Heart left ventricle (tissue), 16 donors: ENCODE measurements at regions not wholly inside any gene's neighbourhood (a gene's known extent, or its start where the extent isn't known, plus 50 kb on each side); places are given as distances from the start of the nearest gene placed in this dataset.
"Not testable (repeated sequence)": the region's sequence is repeated elsewhere in the genome, so short reads cannot be mapped to it uniquely, and the experiment has no call there.

Experiments used
- ATAC-seq, 4 donors: fragments of 200-7000 bp; cut with Tn5 transposase; one replicate each; pipeline ENCODE4 v1.9.1; 2020 to 2022; ENCODE audit warnings: moderate library complexity in 4 of 4, mild to moderate bottlenecking in 3 of 4, moderate number of reproducible peaks in 1 of 4
- DNase-seq, 5 donors: peaks; one replicate each; pipeline ENCODE4 v3.0.0-alpha.2; 2020
- H3K27ac ChIP-seq, 12 donors: fragments of 200-600 bp; sonication (generic) in 4 of 12; one replicate each; pipeline versions ENCODE4 v1.5.0 to v1.8.0; 2016 to 2022; ENCODE audit warnings: mild to moderate bottlenecking in 2 of 12
- H3K27me3 ChIP-seq, 9 donors: fragments of 200-600 bp; sonication (generic) in 2 of 9; one replicate each; pipeline versions ENCODE4 v1.5.1 to v1.8.0; 2016 to 2022; ENCODE audit warnings: mild to moderate bottlenecking in 3 of 9
- H3K36me3 ChIP-seq, 9 donors: fragments of 200-600 bp; sonication (generic) in 2 of 9; one replicate each; pipeline versions ENCODE4 v1.5.0 to v1.8.0; 2018 to 2022; ENCODE audit warnings: mild to moderate bottlenecking in 2 of 9
- H3K4me1 ChIP-seq, 12 donors: fragments of 200-600 bp; sonication (generic) in 4 of 12; one replicate each; pipeline versions ENCODE4 v1.5.0 to v1.8.0; 2016 to 2022; ENCODE audit warnings: mild to moderate bottlenecking in 3 of 12
- H3K4me3 ChIP-seq, 12 donors: fragments of 200-600 bp; sonication (generic) in 4 of 12; one replicate each; pipeline versions ENCODE4 v1.5.0 to v1.8.0; 2017 to 2022; ENCODE audit warnings: mild to moderate bottlenecking in 9 of 12, moderate library complexity in 4 of 12
- H3K9me3 ChIP-seq, 12 donors: fragments of 200-600 bp; sonication (generic) in 4 of 12; one replicate each; pipeline versions ENCODE4 v1.5.0 to v1.8.0; 2016 to 2022; ENCODE audit warnings: mild to moderate bottlenecking in 1 of 12
- CTCF ChIP-seq, 12 donors: fragments of 200-600 bp; sonication (generic) in 4 of 12; IDR thresholded peaks; one replicate each; pipeline versions ENCODE4 v1.5.0 to v1.8.0; 2018 to 2022; ENCODE audit warnings: antibody characterized with exemption in 12 of 12, mild to moderate bottlenecking in 5 of 12
- POLR2A ChIP-seq, 2 donors: fragments of 450-650 bp; IDR thresholded peaks; one replicate each; pipeline ENCODE4 v1.6.1; 2017; ENCODE audit warnings: antibody characterized with exemption in 2 of 2, mild to moderate bottlenecking in 2 of 2, moderate library complexity in 2 of 2
- WGBS, 4 donors: extraction: QIAGEN DNeasy Blood & Tissue Kit in 2 of 4; methylation state at CpG; one replicate each; pipeline versions ENCODE4 v1.1.5 to v1.1.7; 2013 to 2018; 5-methylcytosine and 5-hydroxymethylcytosine counted together
- intact Hi-C, 10 donors: fragments of 100-400 bp; cut with DNase I; formaldehyde crosslinking; loops; one replicate each; pipeline versions ENCODE4 v1.11.1 to v1.14.2; 2022
- donor health status: ischemic (EF 13 %, LVEDD 7.1; RV severe dilation, severe dysfunction).
- donor health status: healthy with polysubstance abuse.
- donor health status: DM: no; HTN: yes; CAD: no.
- donor health status: DM: no; HTN: no; CAD: no.
- donor health status: ischemic (EF 25% LVEDD 6.9; RV normal size, moderate dysfunction).
- donor health status: ischemic (EF 25% LVEDD 5.7; RV mildly dilated, moderate dysfunction).
- donor health status: healthy.
- donor health status: DM: yes; HTN: yes; CAD: no.
- donor health status: ischemic (EF 35%, LVEDD 5.7; RV mildly dilated, moderate dysfunction).
- donor health status: nonischemic (EF 11% LVEDD 7.7; RV severe dilation, severe dysfunction).
- donor health status: DM: yes; HTN: yes; CAD: no.
- donor health status: PGD.
- donor health status: ischemic (EF 29% LVEDD 5.4; RV normal size, mild dysfunction).
- donor health status: nonischemic (EF 23%, LVEDD 6.1; RV moderate dilation, normal function).

- Histone ChIP-seq H3K27ac (no peak overlapping the region), H3K36me3 (no peaks in the 10 kb centered on the region), H3K4me3 (no peak overlapping the region), H3K27me3 (no peaks in the 10 kb centered on the region), H3K9me3 (peaks cover 0 to 5% (median 0%) of the 10 kb centered on the region in 12 donors), H3K4me1 (no peaks in the 10 kb centered on the region)
- no peak for TF ChIP-seq CTCF (IDR thresholded peaks at IDR 0.05)
- no peak for TF ChIP-seq POLR2A (IDR thresholded peaks at IDR 0.05)
- intact Hi-C loops = no loop called here
- peak in 1 of 5 donors; percentile 4 for DNase-seq
- no peak for ATAC-seq
Observed at GRCh38 chrX:34343001-34343400, 210.9 kb upstream of the FAM47A start.

DNA sequence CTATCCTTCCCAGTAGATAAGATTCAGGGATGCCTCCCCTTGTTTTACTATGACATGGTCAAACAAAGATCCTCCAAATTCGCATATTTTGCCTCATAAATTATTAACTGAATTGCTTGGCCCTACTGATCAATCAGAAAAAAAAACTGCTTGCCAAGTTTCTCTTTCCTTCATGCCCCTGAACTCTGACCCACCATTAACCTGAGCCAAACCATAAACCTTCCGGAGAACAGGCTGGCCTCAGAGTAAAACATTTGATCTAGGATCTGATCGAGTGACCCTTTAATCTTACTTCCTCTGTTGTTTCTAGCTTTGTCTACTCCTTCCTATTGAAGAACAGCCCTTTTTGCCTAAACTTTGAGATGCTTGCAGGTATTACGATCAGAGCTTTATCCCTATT lies 209.7 kb upstream of the FAM47A start:
- DNase-seq = no peak
- H3K27me3 ChIP-seq = no peaks in the 10 kb centered on the region
- no peak overlapping the region for H3K27ac ChIP-seq
- TF ChIP-seq CTCF (IDR thresholded peaks at IDR 0.05) (no peak), POLR2A (IDR thresholded peaks at IDR 0.05) (no peak)
- peaks cover 0 to 5% (median 0%) of the 10 kb centered on the region in 12 donors for H3K9me3 ChIP-seq
- intact Hi-C loops = no loop called here
- 62 to 68% (median 66%) methylated on average over 4 of the region's 4 CpGs for WGBS, 4 donors
- H3K4me1 ChIP-seq = no peaks in the 10 kb centered on the region
- no peak overlapping the region for H3K4me3 ChIP-seq
- no peak for ATAC-seq
- H3K36me3 ChIP-seq = no peaks in the 10 kb centered on the region

- Histone ChIP-seq H3K27ac (no peak overlapping the region), H3K4me3 (no peak overlapping the region), H3K36me3 (no peaks in the 10 kb centered on the region), H3K27me3 (no peaks in the 10 kb centered on the region), H3K4me1 (no peaks in the 10 kb centered on the region), H3K9me3 (peaks cover 0 to 4% (median 0%) of the 10 kb centered on the region in 12 donors)
- DNase-seq = no peak
- TF ChIP-seq POLR2A (IDR thresholded peaks at IDR 0.05) (no peak), CTCF (IDR thresholded peaks at IDR 0.05) (no peak)
- ATAC-seq = no peak
- intact Hi-C loops = no loop called here
Observed at GRCh38 chrX:34341258-34341657, 209.1 kb upstream of the FAM47A start.

DNA sequence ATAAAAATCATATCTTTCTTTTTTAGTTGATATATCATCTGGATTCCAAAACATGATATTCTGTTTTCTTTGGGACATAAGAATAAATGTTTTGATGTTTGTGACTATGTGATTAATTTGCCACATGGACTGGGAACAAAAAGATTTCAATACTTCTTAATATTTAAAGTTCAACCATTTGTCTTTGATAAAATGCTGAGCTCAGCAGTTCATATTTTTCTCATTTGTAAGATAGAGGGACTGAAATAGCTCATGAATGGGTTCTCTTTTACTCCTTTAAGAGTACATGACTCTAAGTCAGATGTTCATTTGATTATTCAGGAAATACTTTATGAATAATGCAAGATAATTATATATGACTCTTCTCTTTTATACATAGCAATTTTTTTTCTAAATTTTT lies 205.9 kb upstream of the FAM47A start:
- no peaks in the 10 kb centered on the region for H3K4me1 ChIP-seq
- ATAC-seq (no peak), DNase-seq (no peak)
- no peak overlapping the region for H3K27ac ChIP-seq
- TF ChIP-seq CTCF (IDR thresholded peaks at IDR 0.05) (no peak), POLR2A (IDR thresholded peaks at IDR 0.05) (no peak)
- intact Hi-C loops = loop anchor here in 1 of 10 donors (10.0 kb wide), 1 partner anchor 57 kb away; no protein-coding TSS in a partner anchor
- H3K9me3 ChIP-seq = no peaks in the 10 kb centered on the region
- no peaks in the 10 kb centered on the region for H3K27me3 ChIP-seq
- no peak overlapping the region for H3K4me3 ChIP-seq
- H3K36me3 ChIP-seq = no peaks in the 10 kb centered on the region

DNA sequence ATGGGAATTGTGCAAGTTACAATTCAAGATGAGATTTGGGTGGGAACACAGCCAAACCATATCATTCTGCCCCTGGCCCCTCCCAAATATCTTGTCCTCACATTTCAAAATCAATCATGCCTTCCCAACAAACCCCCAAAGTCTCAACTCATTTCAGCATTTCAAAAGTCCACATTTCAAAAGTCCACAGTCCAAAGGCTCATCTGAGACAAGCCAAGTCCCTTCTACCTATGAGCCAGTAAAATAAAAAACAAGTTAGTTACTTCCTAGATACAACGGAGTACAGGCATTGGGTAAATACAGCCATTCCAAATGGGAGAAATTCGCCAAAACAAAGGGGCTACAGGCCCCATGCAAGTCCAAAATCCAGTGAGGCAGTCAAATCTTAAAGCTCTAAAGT lies 203.3 kb upstream of the FAM47A start:
- H3K27me3 ChIP-seq, H3K4me3 ChIP-seq, H3K9me3 ChIP-seq, ATAC-seq, H3K27ac ChIP-seq, H3K36me3 ChIP-seq, H3K4me1 ChIP-seq, DNase-seq: not testable (repeated sequence)
- intact Hi-C loops = loop anchor here in 1 of 10 donors (10.0 kb wide), 1 partner anchor 59 kb away; no protein-coding TSS in a partner anchor
- 62 to 89% (median 82%) methylated on average over 2 of the region's 2 CpGs for WGBS, 4 donors
